Common myeloid progenitor, CD34-positive (primary cell): ENCODE measurements at regions not wholly inside any gene's neighbourhood (a gene's known extent, or its start where the extent isn't known, plus 50 kb on each side); places are given as distances from the start of the nearest gene placed in this dataset.

Experiments
- CTCF ChIA-PET: fragments of 350-600 bp; sonication (Branson Sonifier 250); formaldehyde crosslinking; loops from one replicate; lab custom pipeline; 2021; ENCODE audit warnings: antibody characterized with exemption; lab: Charles Lee
- POLR2A ChIA-PET: fragments of 350-600 bp; sonication (Branson Sonifier 250); formaldehyde crosslinking; loops from one replicate; lab custom pipeline; 2021; ENCODE audit warnings: antibody characterized with exemption; lab: Charles Lee
- DNase-seq, 3 donors: peaks; one replicate each; pipeline versions ENCODE4 v3.0.0 to v3.0.0-alpha.2; 2013
- H3K27ac ChIP-seq, 2 experiments: 1 replicate in 1 of 2; 2 replicates in 1 of 2; pipeline ENCODE4 v1.7.0; 2013; ENCODE audit warnings: inconsistent platforms in 2 of 2, low read length in 2 of 2, mild to moderate bottlenecking in 2 of 2, low read depth in 1 of 2, moderate library complexity in 1 of 2; ENCODE audit not compliant: severe bottlenecking in 2 of 2, insufficient read depth in 1 of 2, poor library complexity in 1 of 2
- H3K27me3 ChIP-seq, 5 experiments: replicated peaks in 2 of 5; 1 replicate in 3 of 5; 2 replicates in 2 of 5; pipeline versions ENCODE4 v1.6.1 to v1.7.0; 2013; ENCODE audit warnings: low read length in 4 of 5, mild to moderate bottlenecking in 2 of 5, moderate library complexity in 2 of 5, inconsistent platforms in 1 of 5; ENCODE audit not compliant: insufficient read depth in 5 of 5, control insufficient read depth in 4 of 5
- H3K36me3 ChIP-seq, 4 experiments: 1 replicate in 2 of 4; 2 replicates in 2 of 4; pipeline versions ENCODE4 v1.6.1 to v1.7.0; 2013; ENCODE audit warnings: low read length in 3 of 4, control low read depth in 1 of 4, mild to moderate bottlenecking in 1 of 4; ENCODE audit not compliant: control insufficient read depth in 4 of 4, insufficient read depth in 4 of 4
- H3K4me1 ChIP-seq, 4 experiments: 1 replicate in 3 of 4; 2 replicates in 1 of 4; pipeline versions ENCODE4 v1.6.1 to v1.7.1; 2013; ENCODE audit warnings: low read length in 3 of 4, mild to moderate bottlenecking in 3 of 4, control low read depth in 1 of 4, inconsistent platforms in 1 of 4, moderate library complexity in 1 of 4; ENCODE audit not compliant: control insufficient read depth in 4 of 4, insufficient read depth in 4 of 4; ENCODE audit errors: control extremely low read depth in 1 of 4
- H3K4me3 ChIP-seq, 7 experiments: 1 replicate in 4 of 7; 2 replicates in 3 of 7; pipeline versions ENCODE4 v1.5.1 to v1.7.0; 2013; ENCODE audit warnings: mild to moderate bottlenecking in 7 of 7, low read length in 6 of 7, moderate library complexity in 6 of 7, inconsistent platforms in 2 of 7, low read depth in 2 of 7, control low read depth in 1 of 7; ENCODE audit not compliant: insufficient read depth in 4 of 7, control insufficient read depth in 1 of 7; ENCODE audit errors: extremely low read depth in 1 of 7
- H3K9me3 ChIP-seq, 5 experiments: 1 replicate in 4 of 5; 2 replicates in 1 of 5; pipeline versions ENCODE4 v1.6.1 to v1.7.1; 2013; ENCODE audit warnings: low read length in 4 of 5, mild to moderate bottlenecking in 2 of 5, inconsistent platforms in 1 of 5, low read depth in 1 of 5, moderate library complexity in 1 of 5; ENCODE audit not compliant: control insufficient read depth in 4 of 5, insufficient read depth in 2 of 5; ENCODE audit errors: control extremely low read depth in 1 of 5
- WGBS: methylation state at CpG from one replicate; pipeline ENCODE4 v1.1.5; 2013; ENCODE audit not compliant: insufficient coverage; 5-methylcytosine and 5-hydroxymethylcytosine counted together

GRCh38 chr6:141957271-141957670 lies 175.5 kb upstream of the GJE1 start:
- 65% methylated on average over 2 of the region's 4 CpGs for WGBS
- ChIA-PET CTCF (no interaction called here), POLR2A (no interaction called here)
- H3K4me3 ChIP-seq = no peak overlapping the region
- no peaks in the 10 kb centered on the region for H3K4me1 ChIP-seq
- peaks cover 0 to 18% (median 5%) of the 10 kb centered on the region in 5 experiments for H3K9me3 ChIP-seq
- DNase-seq = no peak
- H3K27me3 ChIP-seq = no peaks in the 10 kb centered on the region
- no peaks in the 10 kb centered on the region for H3K36me3 ChIP-seq
- H3K27ac ChIP-seq = no peak overlapping the region

- ChIA-PET POLR2A (no interaction called here), CTCF (no interaction called here)
- WGBS = 75% methylated on average over 1 of the region's 1 CpG
- Histone ChIP-seq H3K27ac (no peak overlapping the region), H3K4me3 (no peak overlapping the region), H3K36me3 (no peaks in the 10 kb centered on the region), H3K9me3 (peaks cover 0 to 22% (median 5%) of the 10 kb centered on the region in 5 experiments), H3K4me1 (no peaks in the 10 kb centered on the region), H3K27me3 (no peaks in the 10 kb centered on the region)
- DNase-seq = no peak
Observed at GRCh38 chr6:141956868-141957267, 175.9 kb upstream of the GJE1 start.

DNA sequence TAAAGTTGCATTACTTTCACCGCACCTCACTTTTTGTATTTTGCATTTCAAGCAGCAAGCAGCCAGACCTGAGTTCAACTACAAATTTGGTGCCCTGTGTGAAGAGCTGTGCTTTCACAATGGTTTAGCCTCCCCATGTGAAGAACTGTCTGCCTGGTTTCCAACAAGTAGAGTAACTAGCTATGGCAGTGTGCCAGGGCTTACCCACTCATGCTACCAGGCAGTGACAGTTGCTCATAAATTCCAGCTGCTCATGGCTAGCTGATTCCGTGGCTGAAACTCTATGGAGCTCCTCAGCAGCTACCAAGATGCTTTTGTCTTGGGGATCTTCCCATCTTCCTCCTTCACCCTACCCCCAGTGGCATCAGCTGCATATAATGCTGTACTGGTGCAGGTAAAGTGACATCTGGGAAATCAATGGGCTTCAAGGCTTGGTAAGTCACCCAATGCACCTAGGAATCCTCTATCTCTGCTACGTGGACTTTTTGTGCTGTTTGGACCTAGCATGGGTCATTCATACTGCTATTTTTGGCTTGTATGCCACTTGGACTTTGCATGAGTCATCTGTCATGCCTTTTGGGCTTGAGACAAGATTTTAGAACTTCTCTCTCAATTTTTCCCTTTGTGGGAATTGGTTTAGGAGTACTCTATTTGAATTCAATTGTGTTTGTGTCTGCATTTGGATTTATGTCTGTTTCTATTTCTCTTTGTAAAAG lies 176.5 kb upstream of the GJE1 start:
- DNase-seq = no peak
- no peaks in the 10 kb centered on the region for H3K27me3 ChIP-seq
- H3K4me1 ChIP-seq = no peaks in the 10 kb centered on the region
- H3K9me3 ChIP-seq = peaks cover 0 to 22% (median 5%) of the 10 kb centered on the region in 5 experiments
- H3K27ac ChIP-seq = no peak overlapping the region
- CTCF ChIA-PET = no interaction called here
- POLR2A ChIA-PET = no interaction called here
- 70% methylated on average over 3 of the region's 3 CpGs for WGBS
- no peak overlapping the region for H3K4me3 ChIP-seq
- H3K36me3 ChIP-seq = no peaks in the 10 kb centered on the region

GRCh38 chr6:141953072-141953471 lies 179.7 kb upstream of the GJE1 start:
- CTCF ChIA-PET = no interaction called here

DNA sequence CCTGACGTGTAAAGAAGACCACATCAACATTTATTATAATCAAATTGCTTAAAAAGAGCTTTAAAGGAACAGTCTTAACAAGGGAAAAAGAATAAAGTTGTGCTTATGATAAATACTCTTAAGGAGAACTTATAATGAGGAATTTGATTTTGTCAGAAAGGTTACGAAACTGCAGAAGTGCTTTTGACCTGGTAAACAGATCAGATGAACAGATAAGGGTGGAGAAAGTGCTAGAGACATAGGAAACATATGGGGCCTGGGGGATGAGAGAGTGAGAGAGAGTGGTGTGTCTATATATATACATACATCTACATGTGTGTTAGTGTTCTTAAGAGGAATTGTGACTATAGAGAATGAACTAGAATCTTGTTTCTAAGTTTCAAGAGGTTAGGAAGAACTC lies 186.2 kb upstream of the GJE1 start:
- 10% methylated on average over 1 of the region's 2 CpGs for WGBS
- no peaks in the 10 kb centered on the region for H3K4me1 ChIP-seq
- H3K27ac ChIP-seq = no peak overlapping the region
- no peaks in the 10 kb centered on the region for H3K9me3 ChIP-seq
- no peaks in the 10 kb centered on the region for H3K36me3 ChIP-seq
- no peaks in the 10 kb centered on the region for H3K27me3 ChIP-seq
- DNase-seq = peak in 2 of 3 donors; percentile 16 to 27
- CTCF ChIA-PET = no interaction called here
- H3K4me3 ChIP-seq = no peak overlapping the region
- POLR2A ChIA-PET = no interaction called here

More at GRCh38 chr6:141953072-141953471, 179.7 kb upstream of the GJE1 start:
- Histone ChIP-seq H3K27ac (no peak overlapping the region), H3K9me3 (peaks cover 0 to 22% (median 5%) of the 10 kb centered on the region in 5 experiments), H3K4me3 (no peak overlapping the region), H3K27me3 (no peaks in the 10 kb centered on the region), H3K4me1 (no peaks in the 10 kb centered on the region), H3K36me3 (no peaks in the 10 kb centered on the region)
- POLR2A ChIA-PET = no interaction called here
- DNase-seq = no peak

DNA sequence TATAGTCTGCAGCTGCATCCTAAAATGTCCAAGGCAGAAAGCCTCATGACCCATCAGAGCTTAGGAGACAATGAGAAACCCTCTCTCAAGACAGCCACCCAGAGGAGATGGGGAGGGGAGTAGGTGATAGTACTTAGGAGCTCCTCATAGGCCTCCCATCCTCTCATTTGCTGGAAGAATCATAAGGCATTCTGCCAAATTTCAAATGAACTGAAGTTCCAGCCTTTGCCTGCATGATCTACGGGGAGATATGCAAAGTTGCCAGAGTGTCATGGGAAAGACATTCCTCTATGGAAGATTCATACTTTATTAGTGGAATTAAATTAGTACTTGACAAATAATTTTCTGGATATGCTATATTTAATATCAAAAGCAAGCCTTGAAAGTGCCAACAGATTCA lies 194.1 kb upstream of the GJE1 start:
- no peak overlapping the region for H3K27ac ChIP-seq
- H3K27me3 ChIP-seq = peaks cover 0 to 2% (median 0%) of the 10 kb centered on the region in 5 experiments
- no CpG with 5 or more reads among the region's 1 CpG for WGBS
- peaks cover 0 to 8% (median 0%) of the 10 kb centered on the region in 5 experiments for H3K9me3 ChIP-seq
- no peak for DNase-seq
- POLR2A ChIA-PET = no interaction called here
- CTCF ChIA-PET = no interaction called here
- H3K4me1 ChIP-seq = no peaks in the 10 kb centered on the region
- H3K36me3 ChIP-seq = no peaks in the 10 kb centered on the region
- H3K4me3 ChIP-seq = no peak overlapping the region

DNA sequence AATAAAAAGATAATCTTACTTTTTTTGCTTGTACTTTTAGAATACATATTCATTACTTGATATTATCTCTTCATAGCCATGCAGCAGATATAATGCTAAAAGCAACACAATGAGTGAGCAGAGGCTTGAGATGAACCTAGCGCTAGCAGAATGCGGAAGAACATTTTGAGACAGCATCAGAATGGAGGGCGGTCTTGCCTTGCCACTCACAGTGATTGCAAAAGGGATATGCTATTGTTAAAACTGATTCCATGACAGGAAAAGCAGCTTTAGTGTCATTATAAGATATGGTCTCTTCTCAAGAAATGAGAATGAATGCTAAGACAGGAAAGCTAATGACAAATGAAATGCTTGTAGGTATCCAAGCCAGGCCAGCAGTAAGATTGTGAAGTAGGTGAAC lies 200.0 kb upstream of the GJE1 start:
- Histone ChIP-seq H3K9me3 (no peaks in the 10 kb centered on the region), H3K27me3 (peaks cover 0 to 2% (median 0%) of the 10 kb centered on the region in 5 experiments), H3K4me1 (no peaks in the 10 kb centered on the region), H3K4me3 (no peak overlapping the region), H3K36me3 (no peaks in the 10 kb centered on the region), H3K27ac (no peak overlapping the region)
- DNase-seq = no peak
- ChIA-PET POLR2A (no interaction called here), CTCF (no interaction called here)
- 92% methylated on average over 3 of the region's 3 CpGs for WGBS
